Stimulated activated CD4-positive, alpha-beta T cell treated with anti-CD3 and anti-CD28 coated beads, Interleukin-12 subunit alpha, Interleukin-12 subunit beta, amount 100 ng/mL, for 4 hours (primary cell): ENCODE measurements at regions not wholly inside any gene's neighbourhood (a gene's known extent, or its start where the extent isn't known, plus 50 kb on each side); places are given as distances from the start of the nearest gene placed in this dataset.
"Not testable (repeated sequence)": the region's sequence is repeated elsewhere in the genome, so short reads cannot be mapped to it uniquely, and the experiment has no call there.

Source experiments
- DNase-seq: peaks from one replicate; pipeline ENCODE4 v3.0.0-alpha.2; 2020

- DNase-seq, result no peak
Measured at GRCh38 chr6:792662-793061, 99.7 kb upstream of the EXOC2 start.

- no peak for DNase-seq
Measured at GRCh38 chr6:788058-788457, 95.1 kb upstream of the EXOC2 start.

- DNase-seq, result no peak
Measured at GRCh38 chr6:786946-787763, 94.2 kb upstream of the EXOC2 start.

- no peak for DNase-seq
Measured at GRCh38 chr6:783966-784735, 91.2 kb upstream of the EXOC2 start.

DNA sequence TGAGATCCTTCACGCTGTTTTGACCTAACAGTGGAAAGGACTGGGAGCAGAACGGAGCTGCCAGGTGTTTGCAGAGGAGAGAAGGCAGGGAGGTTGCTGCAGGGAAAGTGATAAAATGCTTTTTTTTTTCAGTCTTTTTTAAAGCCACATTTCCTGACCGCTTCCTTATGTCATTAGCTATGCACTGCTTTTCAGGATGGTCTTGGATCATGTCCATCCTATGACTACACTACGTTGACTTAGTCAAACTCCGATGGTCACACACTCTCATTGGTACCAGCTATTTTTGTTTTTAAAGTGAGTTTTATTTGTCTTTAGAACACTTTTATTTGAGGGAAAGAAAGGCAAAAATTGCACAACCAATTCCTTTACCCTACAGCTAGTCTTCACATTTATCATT is 89.2 kb upstream of the EXOC2 start:
- no peak for DNase-seq

- no peak for DNase-seq
Measured at GRCh38 chr6:781350-781961, 88.5 kb upstream of the EXOC2 start.

DNA sequence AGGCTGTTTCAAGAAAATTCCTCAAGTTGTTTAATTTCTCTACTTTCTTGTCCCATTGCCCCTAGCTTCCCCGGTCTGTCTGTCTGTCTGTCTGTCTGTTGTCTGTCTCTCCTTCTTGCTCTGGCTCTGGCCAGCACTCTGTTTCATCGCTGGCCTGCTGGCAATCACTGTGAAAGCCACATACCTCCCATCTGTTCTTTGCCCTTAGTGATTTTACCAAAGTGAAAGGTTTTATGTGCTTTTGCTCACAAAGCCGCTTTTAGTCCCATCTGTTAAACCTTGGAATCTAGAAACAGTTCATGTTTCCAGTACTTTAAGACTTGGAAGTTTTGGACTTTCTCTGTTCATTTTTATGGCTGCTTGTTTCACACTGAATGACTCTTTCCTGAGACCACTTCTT is 87.8 kb upstream of the EXOC2 start:
- no peak for DNase-seq

DNA sequence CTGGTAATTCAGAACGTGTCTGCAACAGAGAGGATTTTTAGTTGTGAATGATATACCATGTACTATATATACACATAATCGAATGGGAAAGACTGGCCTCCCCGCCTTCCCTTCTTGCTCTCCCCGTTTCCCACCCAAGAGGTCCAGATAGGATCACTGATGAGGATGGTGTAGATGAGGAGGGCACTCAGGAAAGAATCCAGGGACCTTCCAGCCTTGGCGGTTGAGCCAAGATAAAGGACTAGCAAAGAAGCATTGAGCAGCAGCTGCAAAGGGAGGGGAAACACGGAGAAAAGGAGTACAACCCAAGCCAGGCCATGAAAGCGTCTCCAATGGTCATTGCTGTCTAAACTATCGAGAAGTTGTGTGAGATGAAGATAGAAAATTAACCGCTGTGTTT is 84.0 kb upstream of the EXOC2 start:
- DNase-seq, result no peak

- DNase-seq, result no peak
Measured at GRCh38 chr6:776528-776931, 83.6 kb upstream of the EXOC2 start.

GRCh38 chr6:775863-776262 is 82.9 kb upstream of the EXOC2 start:
- DNase-seq, result no peak

GRCh38 chr6:771683-772082 is 78.7 kb upstream of the EXOC2 start:
- not testable (repeated sequence) for DNase-seq

GRCh38 chr6:767755-768512 is 75.0 kb upstream of the EXOC2 start:
- DNase-seq, result no peak

GRCh38 chr6:766625-767024 is 73.7 kb upstream of the EXOC2 start:
- no peak for DNase-seq

DNA sequence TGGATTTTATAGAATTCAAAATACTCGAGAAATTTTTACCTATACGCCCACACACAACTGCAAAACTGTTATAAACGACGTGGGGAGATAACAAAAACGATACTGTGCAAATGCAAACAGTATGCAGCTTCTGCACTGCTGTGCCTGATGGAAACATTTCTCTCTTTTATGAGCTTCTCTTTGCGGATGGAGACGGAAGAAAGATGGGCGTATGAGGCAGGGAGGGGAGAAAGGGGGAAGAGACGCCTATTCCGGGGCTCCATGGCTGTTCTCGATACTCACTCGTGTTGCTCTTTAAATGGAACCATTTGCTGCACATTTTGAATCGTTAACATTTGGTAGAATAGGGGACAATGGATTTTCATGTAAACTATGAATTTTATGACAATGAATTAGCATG is 69.1 kb upstream of the EXOC2 start:
- no peak for DNase-seq

DNA sequence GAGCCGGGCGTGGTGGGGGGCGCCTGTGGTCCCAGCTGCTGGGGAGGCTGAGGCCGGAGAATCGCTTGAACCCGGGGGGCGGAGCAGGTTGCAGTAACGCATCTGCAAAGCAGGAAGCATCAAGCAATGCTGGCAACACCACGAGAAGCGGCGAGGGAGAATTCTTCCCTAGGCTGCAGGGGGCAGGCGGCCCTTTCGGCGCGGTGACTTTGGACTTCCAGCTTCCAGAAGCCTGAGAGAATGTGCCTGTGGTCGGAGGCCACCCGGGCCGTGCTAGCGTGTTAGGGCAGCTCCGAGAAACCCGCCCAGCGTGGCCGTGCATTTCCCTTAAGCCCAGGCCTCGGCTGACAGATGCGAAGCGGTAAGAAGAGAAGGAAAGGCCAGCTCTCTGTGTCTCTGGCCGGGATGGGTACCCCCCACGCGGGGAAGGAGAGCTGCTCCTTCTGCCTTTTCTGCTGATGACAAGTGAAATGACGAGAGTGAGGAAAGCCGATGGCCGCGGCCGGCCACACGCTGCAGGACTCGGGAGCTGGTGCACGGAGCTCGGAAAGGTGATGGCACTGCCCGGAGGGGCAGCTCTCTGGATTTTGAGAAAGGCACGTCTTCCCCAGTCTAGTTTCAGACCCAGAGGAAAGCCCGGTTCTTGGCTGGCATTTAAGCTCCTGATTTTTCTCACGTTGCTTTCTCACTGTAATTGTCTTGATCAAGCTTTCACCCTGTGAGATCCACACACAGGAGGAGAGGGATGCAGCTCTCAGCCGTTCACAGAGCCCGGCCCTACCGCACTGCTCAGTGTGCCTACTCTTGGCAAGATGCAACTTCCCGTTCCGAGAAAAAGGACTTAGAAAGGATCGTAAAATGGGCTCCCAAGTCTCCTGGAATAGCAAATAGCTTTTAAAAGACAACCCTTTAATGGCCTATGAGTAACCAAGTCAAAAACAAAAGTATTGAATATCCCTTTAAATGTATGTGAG is 68.3 kb upstream of the EXOC2 start:
- no peak for DNase-seq

DNA sequence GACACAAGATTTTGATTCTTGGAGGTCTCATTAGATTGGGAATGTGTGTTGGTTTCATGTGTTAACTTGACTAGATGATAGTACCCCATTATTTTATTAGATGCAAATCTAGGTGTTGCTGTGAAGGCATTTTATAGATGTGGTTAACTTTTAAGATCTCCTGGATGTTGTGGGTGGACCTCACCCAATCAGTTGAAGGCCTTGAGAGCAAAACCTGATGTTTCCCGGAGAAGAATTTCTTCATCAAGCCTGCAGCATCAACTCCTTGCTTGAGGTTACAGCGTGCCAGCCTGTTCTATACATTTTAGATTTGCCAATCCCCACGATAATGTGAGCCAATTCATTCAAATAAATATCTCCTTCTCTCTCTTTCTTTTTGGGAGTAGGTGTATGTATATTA is 66.8 kb upstream of the EXOC2 start:
- no peak for DNase-seq

- no peak for DNase-seq
Measured at GRCh38 chr6:756224-756623, 63.3 kb upstream of the EXOC2 start.

GRCh38 chr6:754202-754601 is 61.3 kb upstream of the EXOC2 start:
- no peak for DNase-seq

DNA sequence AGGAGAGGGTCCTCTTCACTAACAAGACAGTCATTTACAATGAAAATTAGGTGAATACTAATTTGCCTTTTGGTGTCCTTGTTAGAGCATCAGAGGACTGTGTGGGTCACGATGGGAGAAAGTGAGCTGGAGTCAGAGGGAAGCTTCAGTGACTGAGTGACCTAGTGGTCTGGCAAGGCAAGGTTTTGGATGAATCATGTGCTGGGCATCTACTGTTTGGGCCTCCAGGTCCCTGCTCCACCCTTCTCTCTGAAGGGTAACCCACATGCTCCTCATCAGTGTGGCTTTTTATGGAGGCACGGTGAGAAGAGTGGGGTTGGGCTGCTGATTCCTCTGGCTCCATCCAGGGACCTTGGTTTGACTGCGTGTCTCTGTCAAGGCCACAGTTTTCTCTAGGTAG is 60.5 kb upstream of the EXOC2 start:
- no peak for DNase-seq

DNA sequence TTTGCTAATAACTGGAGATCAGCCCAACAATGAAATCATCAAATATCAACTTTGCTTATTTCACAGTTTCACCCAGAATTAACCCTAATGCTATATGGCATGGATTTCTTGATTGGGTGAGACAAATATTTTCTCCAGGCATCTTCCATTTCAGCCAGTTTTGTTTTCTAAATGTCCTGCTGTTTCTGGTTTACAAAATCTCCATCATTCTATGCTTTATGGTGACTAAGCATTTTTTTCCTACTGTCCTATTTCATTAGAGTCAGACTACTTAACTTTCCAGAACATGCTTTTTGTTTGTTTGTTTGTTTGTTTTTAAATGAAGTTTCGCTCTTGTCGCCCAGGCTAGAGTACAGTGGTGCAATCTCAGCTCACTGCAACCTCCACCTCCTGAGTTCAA is 59.5 kb upstream of the EXOC2 start:
- DNase-seq, result no peak

- no peak for DNase-seq
Measured at GRCh38 chr6:751765-752164, 58.8 kb upstream of the EXOC2 start.

- DNase-seq, result no peak
Measured at GRCh38 chr6:747921-748320, 55.0 kb upstream of the EXOC2 start.
